ENCODE measurements at regions not wholly inside any gene's neighbourhood (a gene's known extent, or its start where the extent isn't known, plus 50 kb on each side); places are given as distances from the start of the nearest gene placed in this dataset.

- no peak for TF ChIP-seq ATF2 (IDR thresholded peaks at IDR 0.05; ENCODE audit: low read length)
- no peak for TF ChIP-seq CBX5 (IDR thresholded peaks at IDR 0.05; ENCODE audit: low read depth)
- TF ChIP-seq SMAD1 (IDR thresholded peaks at IDR 0.05; ENCODE audit: low read depth, partially characterized antibody): no peak
These were observed 178.5 kb downstream of the SHOX start (continued) for GRCh38 chrX:809081-809480.

GRCh38 chrX:806586-806985 is 176.0 kb downstream of the SHOX start:
- RAD21 ChIA-PET (ENCODE audit: unreplicated experiment): no interaction called here
- DNase-seq (ENCODE audit: low read depth, low spot score): no peak
- no peaks in the 10 kb centered on the region for H3K4me1 ChIP-seq (ENCODE audit: control insufficient read depth, insufficient read depth, low read length)
- TF ChIP-seq SMAD5 (IDR thresholded peaks at IDR 0.05; ENCODE audit: low read depth): no peak
- TF ChIP-seq STAT1 (conservative IDR thresholded peaks at IDR 0.05): no peak
- TF ChIP-seq TARDBP (IDR thresholded peaks at IDR 0.05; ENCODE audit: borderline replicate concordance): no peak
- TF ChIP-seq ZBTB40 (IDR thresholded peaks at IDR 0.05; ENCODE audit: borderline replicate concordance): no peak
- no peak for TF ChIP-seq ZNF384 (IDR thresholded peaks at IDR 0.05; ENCODE audit: borderline replicate concordance, low read depth, low read length)
- no peak for TF ChIP-seq SMAD1 (IDR thresholded peaks at IDR 0.05; ENCODE audit: low read depth, partially characterized antibody)
- no peak for TF ChIP-seq RCOR1 (conservative IDR thresholded peaks at IDR 0.05; ENCODE audit: low read depth, low read length)
- no peak for TF ChIP-seq CTCF (IDR thresholded peaks at IDR 0.05 in 2 of 3, conservative IDR thresholded peaks at IDR 0.05 in 1 of 3; ENCODE audit: control insufficient read depth in 2 of 3, extremely low read depth in 1 of 3, insufficient read depth in 1 of 3, low read depth in 3 of 3, low read length in 3 of 3)
- TF ChIP-seq WRNIP1 (IDR thresholded peaks at IDR 0.05; ENCODE audit: borderline replicate concordance, low read depth, low read length): no peak
- no peak for TF ChIP-seq E2F8 (IDR thresholded peaks at IDR 0.05; ENCODE audit: low read depth, partially characterized antibody)
- no peak for TF ChIP-seq IRF4 (IDR thresholded peaks at IDR 0.05; ENCODE audit: low read depth, low read length)
- TF ChIP-seq ZZZ3 (IDR thresholded peaks at IDR 0.05; ENCODE audit: control insufficient read depth, insufficient read length, low read depth): no peak

More at GRCh38 chrX:806586-806985, 176.0 kb downstream of the SHOX start:
- Histone ChIP-seq H3K4me2 (ENCODE audit: control insufficient read depth, insufficient read depth) (no peak overlapping the region), H2AFZ (ENCODE audit: control insufficient read depth, low read depth, low read length) (no peak overlapping the region), H3K27me3 (replicated peaks in 1 of 2; ENCODE audit: control insufficient read depth in 2 of 2, insufficient read depth in 2 of 2, low read length in 1 of 2) (no peaks in the 10 kb centered on the region), H4K20me1 (ENCODE audit: control insufficient read depth, insufficient read depth) (no peaks in the 10 kb centered on the region), H3K9me3 (replicated peaks; ENCODE audit: control insufficient read depth, insufficient read depth, low read length) (no peaks in the 10 kb centered on the region; the same call in 2 of the 3 replicates), H3K4me3 (no peak overlapping the region), H3K9ac (ENCODE audit: control insufficient read depth, insufficient read depth, low read length) (no peak overlapping the region), H3K27ac (ENCODE audit: control insufficient read depth, insufficient read depth) (no peak overlapping the region), H3K79me2 (ENCODE audit: control insufficient read depth, insufficient read depth, low read length) (no peaks in the 10 kb centered on the region), H3K36me3 (ENCODE audit: control insufficient read depth in 2 of 2, insufficient read depth in 2 of 2, low read length in 1 of 2) (no peaks in the 10 kb centered on the region)
- ChIA-PET CTCF (no interaction called here), SMC1A (ENCODE audit: uncharacterized antibody, unreplicated experiment) (no interaction called here), POLR2A (no interaction called here)
- ATAC-seq (no peak), FAIRE-seq (no peak)
- no TSS peak for BruUV-seq (replicated peaks)
- WGBS (ENCODE audit: insufficient coverage, insufficient replicate concordance, low lambda C conversion rate, missing lambda C conversion rate): 65% methylated on average over 8 of the region's 8 CpGs
- in situ Hi-C loops (cut with MboI) (no loop called here), intact Hi-C loops (cut with micrococcal nuclease; ENCODE audit: unreplicated experiment) (no loop called here)
